Spinal cord (tissue), 9 donors: ENCODE measurements at regions not wholly inside any gene's neighbourhood (a gene's known extent, or its start where the extent isn't known, plus 50 kb on each side); places are given as distances from the start of the nearest gene placed in this dataset.
A peak's percentile ranks its signal among the peaks of the same experiment; 100 is the strongest.

Experiments
- DNase-seq, 6 donors: peaks; one replicate each; pipeline versions ENCODE4 v3.0.0 to v3.0.0-alpha.2; 2013 to 2015; ENCODE audit warnings: low spot score in 6 of 6, low read depth in 4 of 6
- H3K27ac ChIP-seq: one replicate; pipeline ENCODE4 v1.5.1; 2013; ENCODE audit warnings: low read depth, low read length, control low read depth
- H3K27me3 ChIP-seq: one replicate; pipeline ENCODE4 v1.6.1; 2013; ENCODE audit warnings: low read length; ENCODE audit not compliant: control insufficient read depth, insufficient read depth
- H3K36me3 ChIP-seq: one replicate; pipeline ENCODE4 v1.6.1; 2013; ENCODE audit warnings: low read length; ENCODE audit not compliant: control insufficient read depth, insufficient read depth
- H3K4me1 ChIP-seq: one replicate; pipeline ENCODE4 v1.6.1; 2013; ENCODE audit warnings: low read length; ENCODE audit not compliant: control insufficient read depth, insufficient read depth
- H3K4me3 ChIP-seq: one replicate; pipeline ENCODE4 v1.5.1; 2013; ENCODE audit warnings: low read depth, low read length, control low read depth
- H3K9me3 ChIP-seq: one replicate; pipeline ENCODE4 v1.6.1; 2013; ENCODE audit warnings: low read length; ENCODE audit not compliant: control insufficient read depth, insufficient read depth
- WGBS: methylation state at CpG from one replicate; pipeline ENCODE4 v1.1.5; 2013; ENCODE audit warnings: missing lambda C conversion rate; ENCODE audit not compliant: insufficient coverage; 5-methylcytosine and 5-hydroxymethylcytosine counted together
- donor health status: healthy.

DNA sequence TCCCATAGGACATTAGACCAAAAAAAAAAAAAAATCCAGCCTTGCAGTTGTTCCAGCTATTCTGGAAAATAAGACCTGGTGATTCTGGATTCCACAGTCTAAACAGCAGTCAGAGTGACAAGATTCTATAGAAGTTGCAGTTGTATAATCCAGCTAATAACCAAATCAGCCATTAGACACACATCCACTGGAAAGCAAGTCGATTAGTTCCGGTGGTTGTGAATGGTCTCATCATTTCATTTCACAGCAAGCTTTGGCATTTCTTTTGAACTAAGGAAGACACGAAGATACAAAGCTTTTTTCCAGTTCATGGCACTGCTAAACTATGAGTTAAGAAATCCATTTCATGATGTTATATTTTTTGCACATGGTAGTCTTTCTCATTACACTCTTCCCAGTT is 54.4 kb upstream of the FAM89A start:
- no CpG with 5 or more reads among the region's 3 CpGs for WGBS

DNA sequence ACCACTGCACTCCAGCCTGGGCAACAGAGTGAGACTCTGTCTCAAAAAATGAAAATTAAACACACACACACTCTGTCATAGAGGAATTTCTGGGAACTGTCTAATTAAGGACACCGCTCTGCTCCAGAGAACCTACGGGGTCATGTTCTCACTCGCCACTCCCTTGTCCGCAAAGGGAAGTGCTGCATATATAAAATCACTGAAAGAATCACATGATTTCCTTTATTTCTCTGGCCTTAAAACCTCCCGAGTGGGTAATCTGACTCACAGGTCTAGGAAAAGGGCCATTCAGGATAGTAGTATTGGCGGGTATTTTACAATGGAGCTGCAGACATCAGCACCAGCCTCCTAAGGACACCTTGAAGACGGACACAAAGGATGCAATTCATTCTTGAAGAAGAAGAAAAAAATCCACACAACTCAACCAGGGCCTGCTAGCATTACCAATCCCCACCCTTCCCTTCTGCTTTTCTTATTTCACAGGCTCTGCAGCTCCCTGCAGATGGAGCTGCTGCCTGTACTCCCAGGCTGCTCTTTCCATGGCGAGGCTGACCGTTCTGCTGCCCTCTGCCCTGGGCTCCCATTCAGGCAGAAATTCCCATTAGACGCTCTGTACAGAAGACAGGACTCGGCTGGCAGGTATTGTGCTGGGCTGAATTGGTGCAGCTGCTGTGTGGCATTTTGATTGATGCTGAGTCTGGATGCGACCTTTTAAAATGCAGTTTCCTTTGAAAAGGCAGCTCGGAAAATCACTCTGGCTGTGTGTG is 53.3 kb upstream of the FAM89A start:
- 38% methylated on average over 8 of the region's 13 CpGs for WGBS
- H3K27me3 ChIP-seq = no peaks in the 10 kb centered on the region
- peak; percentile 7 to 86 (median 30) for DNase-seq
- no peaks in the 10 kb centered on the region for H3K36me3 ChIP-seq
- peaks cover 10% of the 10 kb centered on the region for H3K4me1 ChIP-seq
- H3K4me3 ChIP-seq = no peak overlapping the region
- H3K27ac ChIP-seq = no peak overlapping the region
- H3K9me3 ChIP-seq = no peaks in the 10 kb centered on the region

More for the DNA sequence above, 54.4 kb upstream of the FAM89A start:
- peaks cover 10% of the 10 kb centered on the region for H3K4me1 ChIP-seq
- H3K27ac ChIP-seq = no peak overlapping the region
- no peaks in the 10 kb centered on the region for H3K27me3 ChIP-seq
- H3K4me3 ChIP-seq = no peak overlapping the region
- peak in 1 of 6 donors; percentile 27 for DNase-seq
- no peaks in the 10 kb centered on the region for H3K9me3 ChIP-seq
- no peaks in the 10 kb centered on the region for H3K36me3 ChIP-seq

DNA sequence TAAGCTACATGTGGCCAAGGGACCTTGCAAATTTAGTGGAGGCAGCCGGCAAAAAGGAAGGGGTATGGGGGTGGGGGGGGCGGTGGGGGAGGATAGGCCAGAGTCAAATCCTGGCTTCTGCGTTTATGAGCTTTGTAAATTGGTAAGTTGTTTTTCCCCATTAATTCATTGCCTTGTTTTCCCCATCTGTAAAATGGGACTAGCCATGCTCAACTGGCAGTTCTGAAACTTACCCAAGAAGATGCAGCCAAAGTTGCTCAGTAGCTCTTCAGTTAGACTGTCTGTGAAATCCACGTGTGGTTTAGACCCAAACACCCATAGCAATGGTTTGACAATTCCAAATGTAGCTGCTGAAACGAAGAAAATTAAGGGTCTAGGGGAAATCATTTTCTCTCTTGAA is 52.3 kb upstream of the FAM89A start:
- Histone ChIP-seq H3K27me3 (no peaks in the 10 kb centered on the region), H3K36me3 (no peaks in the 10 kb centered on the region), H3K27ac (no peak overlapping the region), H3K4me3 (no peak overlapping the region), H3K9me3 (no peaks in the 10 kb centered on the region), H3K4me1 (peaks cover 10% of the 10 kb centered on the region)
- WGBS = no CpG with 5 or more reads among the region's 5 CpGs
- no peak for DNase-seq

DNA sequence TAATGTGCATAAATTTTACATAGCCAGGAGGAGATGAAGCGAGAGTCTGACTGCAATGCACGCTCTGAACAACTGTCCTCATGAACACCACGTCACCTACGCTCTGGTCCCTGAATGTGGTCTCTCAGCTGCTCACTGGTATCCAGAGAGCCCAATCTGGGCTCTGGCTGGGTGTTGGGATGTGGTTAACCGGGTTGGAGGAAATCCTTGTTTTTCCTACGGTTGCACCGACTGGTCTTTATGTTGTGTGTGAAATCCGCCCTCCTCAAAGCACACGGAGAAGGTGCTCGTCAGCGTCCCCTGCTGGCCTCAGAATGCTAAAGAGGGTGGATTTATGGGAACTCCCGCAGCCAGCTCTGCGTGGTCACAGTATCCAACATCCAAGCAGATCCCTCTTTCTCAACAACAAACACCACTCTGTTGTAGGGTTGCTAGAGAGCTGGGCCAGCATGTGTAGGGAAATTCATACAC is 51.8 kb upstream of the FAM89A start:
- WGBS = 87% methylated on average over 5 of the region's 13 CpGs
- no peak for DNase-seq
- H3K9me3 ChIP-seq = no peaks in the 10 kb centered on the region

DNA sequence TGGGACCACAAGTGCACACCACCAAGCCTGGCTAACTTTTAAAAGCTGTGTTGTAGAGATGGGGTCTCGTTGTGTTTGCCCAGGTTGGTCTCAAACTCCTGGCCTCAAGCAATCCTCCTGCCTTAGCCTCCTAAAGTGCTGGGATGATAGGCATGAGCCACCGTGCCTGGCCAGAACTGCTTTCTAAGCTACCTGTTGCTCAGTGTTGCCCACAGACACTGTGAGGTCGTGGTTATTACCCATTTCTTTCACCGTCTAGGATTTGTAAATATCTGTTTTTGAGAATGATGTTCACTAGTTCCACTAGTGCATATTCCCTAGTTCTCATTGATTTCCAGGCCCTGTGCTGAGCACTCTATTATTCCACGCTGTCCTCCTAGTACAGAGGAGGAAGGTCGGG is 51.4 kb upstream of the FAM89A start:
- Histone ChIP-seq H3K36me3 (no peaks in the 10 kb centered on the region), H3K27ac (no peak overlapping the region), H3K27me3 (no peaks in the 10 kb centered on the region), H3K4me1 (peaks cover 10% of the 10 kb centered on the region), H3K9me3 (no peaks in the 10 kb centered on the region), H3K4me3 (no peak overlapping the region)
- 96% methylated on average over 3 of the region's 6 CpGs for WGBS
- no peak for DNase-seq

More for the DNA sequence above, 51.8 kb upstream of the FAM89A start:
- Histone ChIP-seq H3K27me3 (no peaks in the 10 kb centered on the region), H3K27ac (no peak overlapping the region), H3K4me3 (no peak overlapping the region), H3K4me1 (peaks cover 10% of the 10 kb centered on the region), H3K36me3 (no peaks in the 10 kb centered on the region)
